ENCODE measurements at regions not wholly inside any gene's neighbourhood (a gene's known extent, or its start where the extent isn't known, plus 50 kb on each side); places are given as distances from the start of the nearest gene placed in this dataset.

DNA sequence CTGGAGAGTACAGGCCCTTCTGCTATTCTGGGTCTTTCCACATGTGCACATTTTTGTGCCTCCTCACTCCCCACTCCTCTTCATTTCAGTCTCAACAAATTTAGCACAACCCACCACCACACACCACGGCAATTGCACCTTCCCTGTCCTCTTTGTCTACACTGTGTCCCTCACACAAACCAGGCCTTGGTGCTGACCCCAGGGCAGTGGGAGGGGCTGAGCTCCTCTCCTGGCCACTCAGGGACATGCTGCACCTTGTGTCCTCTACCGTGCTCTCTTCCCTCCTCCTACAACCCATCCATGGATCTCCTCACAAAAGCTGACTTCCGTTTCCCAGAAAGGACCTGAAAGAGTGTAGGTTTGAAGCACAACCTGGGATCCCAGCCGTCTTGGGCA lies 90.9 kb upstream of the IKZF1 start:
- H3K9me3 ChIP-seq (ENCODE audit: insufficient read depth, low read length) = no peaks in the 10 kb centered on the region
- no peaks in the 10 kb centered on the region for H4K20me1 ChIP-seq (ENCODE audit: insufficient read depth, low read length)
- H3K4me3 ChIP-seq (ENCODE audit: low read length) = no peak overlapping the region
- TF ChIP-seq EZH2phosphoT487 (IDR thresholded peaks at IDR 0.05; ENCODE audit: low read depth) = no peak
- TF ChIP-seq, protein P1, sequence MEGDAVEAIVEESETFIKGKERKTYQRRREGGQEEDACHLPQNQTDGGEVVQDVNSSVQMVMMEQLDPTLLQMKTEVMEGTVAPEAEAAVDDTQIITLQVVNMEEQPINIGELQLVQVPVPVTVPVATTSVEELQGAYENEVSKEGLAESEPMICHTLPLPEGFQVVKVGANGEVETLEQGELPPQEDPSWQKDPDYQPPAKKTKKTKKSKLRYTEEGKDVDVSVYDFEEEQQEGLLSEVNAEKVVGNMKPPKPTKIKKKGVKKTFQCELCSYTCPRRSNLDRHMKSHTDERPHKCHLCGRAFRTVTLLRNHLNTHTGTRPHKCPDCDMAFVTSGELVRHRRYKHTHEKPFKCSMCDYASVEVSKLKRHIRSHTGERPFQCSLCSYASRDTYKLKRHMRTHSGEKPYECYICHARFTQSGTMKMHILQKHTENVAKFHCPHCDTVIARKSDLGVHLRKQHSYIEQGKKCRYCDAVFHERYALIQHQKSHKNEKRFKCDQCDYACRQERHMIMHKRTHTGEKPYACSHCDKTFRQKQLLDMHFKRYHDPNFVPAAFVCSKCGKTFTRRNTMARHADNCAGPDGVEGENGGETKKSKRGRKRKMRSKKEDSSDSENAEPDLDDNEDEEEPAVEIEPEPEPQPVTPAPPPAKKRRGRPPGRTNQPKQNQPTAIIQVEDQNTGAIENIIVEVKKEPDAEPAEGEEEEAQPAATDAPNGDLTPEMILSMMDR (IDR thresholded peaks at IDR 0.05; ENCODE audit: low read depth, low read length) = no peak
- H3K4me1 ChIP-seq (ENCODE audit: low read length) = peaks cover 61% of the 10 kb centered on the region
- H3K4me2 ChIP-seq (ENCODE audit: low read length) = peak overlapping the region; percentile 76
- H3K27ac ChIP-seq (ENCODE audit: low read length) = peak overlapping the region; percentile 87
- no peaks in the 10 kb centered on the region for H3K27me3 ChIP-seq (ENCODE audit: low read depth, low read length)
- H3K9ac ChIP-seq (ENCODE audit: low read length) = peak overlapping the region; percentile 65
- 0 out of 2 replicates have a peak, but pooled peaks cover 7% of the 10 kb centered on the region for H3K79me2 ChIP-seq (ENCODE audit: low read length)
- no peak overlapping the region for H2AFZ ChIP-seq (ENCODE audit: low read depth, low read length)
- H3K36me3 ChIP-seq (replicated peaks; ENCODE audit: low read depth, low read length) = no peaks in the 10 kb centered on the region

DNA sequence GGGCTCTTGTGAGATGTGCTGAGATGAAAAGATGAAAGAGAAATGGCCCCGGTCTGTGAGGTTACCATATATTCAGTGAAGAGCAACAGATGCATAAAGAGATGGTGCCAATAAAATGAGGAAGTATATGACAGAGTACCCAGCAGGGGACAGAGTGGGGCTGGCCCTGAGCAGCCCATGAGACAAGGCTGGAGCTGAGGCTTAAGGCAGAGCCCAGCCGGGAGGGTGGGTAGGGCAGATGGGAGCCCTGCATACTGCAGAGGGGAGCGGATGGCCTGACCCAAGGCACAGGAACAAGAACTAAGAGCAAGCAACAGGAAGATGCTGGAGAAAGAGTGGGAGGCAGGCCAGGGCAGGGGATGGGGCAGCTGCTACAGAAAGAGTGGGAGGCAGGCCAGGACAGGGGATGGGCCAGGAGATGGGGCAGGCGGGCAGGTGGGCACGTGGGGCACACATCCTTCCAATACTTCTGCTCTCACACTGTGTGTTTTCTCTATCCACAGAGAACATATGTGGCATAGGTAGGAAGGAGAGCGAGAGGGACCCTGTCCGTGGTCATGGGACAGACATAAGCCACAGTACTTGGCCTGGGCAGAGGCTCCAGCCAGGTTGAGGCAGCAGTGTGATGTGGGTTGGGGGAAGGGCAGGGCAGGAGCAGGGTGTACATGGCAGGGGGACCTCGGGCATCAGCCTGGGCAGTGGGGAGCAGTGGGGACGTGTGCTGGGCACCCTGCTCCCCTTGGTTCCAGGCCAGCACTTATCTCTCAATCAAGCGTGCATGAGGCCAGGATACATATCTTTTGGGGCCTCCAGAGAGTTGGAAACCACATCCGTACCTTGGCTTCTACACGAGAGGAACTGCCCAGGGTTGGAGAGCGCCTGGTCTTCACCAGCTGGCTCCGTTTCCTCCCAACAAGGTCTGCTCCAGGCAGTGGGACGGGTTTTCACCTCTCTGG lies 91.6 kb upstream of the IKZF1 start:
- Histone ChIP-seq H4K20me1 (ENCODE audit: insufficient read depth, low read length) (no peaks in the 10 kb centered on the region), H3K27ac (ENCODE audit: low read length) (peak overlapping the region; percentile 87), H3K9me3 (ENCODE audit: insufficient read depth, low read length) (no peaks in the 10 kb centered on the region), H3K4me2 (ENCODE audit: low read length) (peak overlapping the region; percentile 76), H3K27me3 (ENCODE audit: low read depth, low read length) (no peaks in the 10 kb centered on the region), H3K4me1 (ENCODE audit: low read length) (peaks cover 68% of the 10 kb centered on the region), H3K4me3 (ENCODE audit: low read length) (peak overlapping the region; percentile 42; the same call in 1 of the 2 replicates), H3K9ac (ENCODE audit: low read length) (peak overlapping the region; percentile 65), H3K36me3 (replicated peaks; ENCODE audit: low read depth, low read length) (no peaks in the 10 kb centered on the region), H3K79me2 (ENCODE audit: low read length) (0 out of 2 replicates have a peak, but pooled peaks cover 7% of the 10 kb centered on the region), H2AFZ (ENCODE audit: low read depth, low read length) (peak overlapping the region; percentile 28; the same call in 1 of the 2 replicates)
- no peak for TF ChIP-seq EZH2phosphoT487 (IDR thresholded peaks at IDR 0.05; ENCODE audit: low read depth)
- TF ChIP-seq, protein P1 (IDR thresholded peaks at IDR 0.05; ENCODE audit: low read depth, low read length) = peak; percentile 41

DNA sequence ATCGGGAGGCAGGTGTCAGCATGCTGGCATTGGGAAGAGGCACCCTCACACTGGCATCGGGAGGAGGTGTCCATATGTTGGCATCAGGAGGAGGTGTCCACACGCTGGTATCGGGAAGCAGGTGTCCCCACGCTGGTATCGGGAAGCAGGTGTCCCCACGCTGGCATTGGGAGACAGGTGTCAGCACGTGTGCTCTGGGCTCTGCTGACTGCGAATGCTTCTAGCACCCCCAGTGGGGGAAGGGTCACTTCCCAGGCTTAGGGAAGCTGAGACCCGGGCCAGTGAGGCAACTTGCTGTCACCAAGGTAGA lies 92.5 kb upstream of the IKZF1 start:
- Histone ChIP-seq H2AFZ (ENCODE audit: low read depth, low read length) (no peak overlapping the region), H3K9ac (ENCODE audit: low read length) (peak overlapping the region; percentile 65), H3K27ac (ENCODE audit: low read length) (peak overlapping the region; percentile 87), H3K4me3 (ENCODE audit: low read length) (peak overlapping the region; percentile 42; the same call in 1 of the 2 replicates), H3K4me2 (ENCODE audit: low read length) (peak overlapping the region; percentile 76), H3K27me3 (ENCODE audit: low read depth, low read length) (no peaks in the 10 kb centered on the region), H3K36me3 (replicated peaks; ENCODE audit: low read depth, low read length) (no peaks in the 10 kb centered on the region), H3K4me1 (ENCODE audit: low read length) (peaks cover 74% of the 10 kb centered on the region), H3K9me3 (ENCODE audit: insufficient read depth, low read length) (no peaks in the 10 kb centered on the region), H3K79me2 (ENCODE audit: low read length) (0 out of 2 replicates have a peak, but pooled peaks cover 7% of the 10 kb centered on the region), H4K20me1 (ENCODE audit: insufficient read depth, low read length) (no peaks in the 10 kb centered on the region)
- TF ChIP-seq, protein P1 (IDR thresholded peaks at IDR 0.05; ENCODE audit: low read depth, low read length) = no peak
- no peak for TF ChIP-seq EZH2phosphoT487 (IDR thresholded peaks at IDR 0.05; ENCODE audit: low read depth)

Data from OCI-LY3 (cell line).